ENCODE measurements at regions not wholly inside any gene's neighbourhood (a gene's known extent, or its start where the extent isn't known, plus 50 kb on each side); places are given as distances from the start of the nearest gene placed in this dataset.
"Not testable (repeated sequence)": the region's sequence is repeated elsewhere in the genome, so short reads cannot be mapped to it uniquely, and the experiment has no call there.

DNA sequence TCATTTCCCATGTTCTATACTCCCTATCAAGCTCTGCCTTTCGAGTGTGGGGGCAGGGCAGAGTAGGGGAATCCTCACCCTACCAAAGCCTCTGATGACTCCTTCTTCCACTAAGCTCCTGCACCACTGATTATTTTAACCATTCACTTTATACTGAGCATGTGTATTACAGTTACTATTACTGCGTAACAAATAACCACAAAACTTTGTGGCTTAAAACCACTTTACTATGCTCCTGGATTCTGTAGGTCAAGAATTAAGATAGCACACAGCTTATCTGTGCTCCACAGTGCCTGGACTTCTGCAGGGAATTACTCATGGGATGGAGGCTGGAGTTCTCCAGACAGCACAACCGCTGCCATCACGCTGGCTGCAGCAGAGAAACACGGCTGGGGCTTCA is 117.4 kb upstream of the DNAJC10 start:
- DNase-seq: no peak

DNA sequence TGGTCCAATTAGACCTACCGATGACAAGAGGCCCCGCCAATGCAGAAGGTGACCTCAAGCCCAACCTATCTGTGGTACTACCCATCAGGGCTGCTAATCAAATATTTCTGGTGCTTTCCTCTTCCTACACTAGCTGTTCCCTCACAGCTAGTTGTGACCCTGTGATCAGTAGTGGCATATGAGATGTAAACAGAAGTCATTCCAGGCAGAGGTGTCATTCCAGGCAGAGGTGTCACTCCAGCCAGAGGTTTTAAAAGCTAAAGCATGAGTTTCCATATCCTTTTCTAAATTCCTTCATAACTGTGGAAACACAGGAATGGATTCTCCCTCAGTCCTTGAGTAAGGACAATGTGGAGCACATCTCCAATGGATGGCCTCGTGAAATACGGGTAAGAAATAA is 110.9 kb upstream of the DNAJC10 start:
- no peak for DNase-seq

DNA sequence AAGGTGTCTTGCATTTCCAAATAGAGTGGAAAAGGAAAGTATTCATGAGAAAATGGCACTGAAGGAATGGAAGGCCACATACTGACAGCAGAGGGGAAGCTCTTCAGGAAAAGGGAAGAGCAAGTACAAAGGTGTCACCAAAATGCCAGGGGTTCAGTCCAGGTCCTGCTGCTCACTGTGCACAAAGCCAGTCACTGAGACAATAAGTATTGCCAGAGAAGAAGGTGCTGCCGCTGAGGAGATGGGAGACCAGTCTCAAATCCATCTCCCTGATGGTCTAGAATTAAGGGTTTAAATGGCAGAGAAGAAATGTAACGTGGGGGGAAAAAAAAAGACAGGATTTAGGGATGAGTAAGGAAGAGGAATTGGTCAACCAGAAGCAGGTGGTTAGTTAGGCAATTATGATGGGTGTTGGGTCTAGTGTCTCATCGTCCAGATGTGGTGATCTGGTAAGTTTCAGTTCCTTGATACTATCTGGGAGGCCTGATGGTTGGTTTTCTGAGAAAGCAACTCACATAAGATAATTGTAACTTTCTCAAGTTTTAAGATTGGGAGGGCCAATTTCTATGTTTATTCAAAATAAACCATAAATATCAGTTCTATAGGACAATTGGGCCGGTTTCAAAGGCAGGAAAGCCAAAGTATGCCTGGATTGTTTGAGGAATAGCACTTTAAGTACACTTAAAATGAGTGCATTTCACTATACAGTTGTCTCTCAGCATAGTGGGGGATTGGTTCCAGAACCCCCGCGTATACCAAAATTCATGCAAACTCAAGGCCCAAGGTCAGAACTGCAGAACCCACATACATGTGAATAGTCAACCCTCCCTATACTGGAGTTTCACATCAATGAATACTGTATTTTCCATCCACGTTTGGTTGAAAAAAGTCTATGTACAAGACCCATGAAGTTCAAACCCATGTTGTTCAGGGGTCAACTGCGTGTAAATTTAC is 109.1 kb upstream of the DNAJC10 start:
- no peak for DNase-seq

DNA sequence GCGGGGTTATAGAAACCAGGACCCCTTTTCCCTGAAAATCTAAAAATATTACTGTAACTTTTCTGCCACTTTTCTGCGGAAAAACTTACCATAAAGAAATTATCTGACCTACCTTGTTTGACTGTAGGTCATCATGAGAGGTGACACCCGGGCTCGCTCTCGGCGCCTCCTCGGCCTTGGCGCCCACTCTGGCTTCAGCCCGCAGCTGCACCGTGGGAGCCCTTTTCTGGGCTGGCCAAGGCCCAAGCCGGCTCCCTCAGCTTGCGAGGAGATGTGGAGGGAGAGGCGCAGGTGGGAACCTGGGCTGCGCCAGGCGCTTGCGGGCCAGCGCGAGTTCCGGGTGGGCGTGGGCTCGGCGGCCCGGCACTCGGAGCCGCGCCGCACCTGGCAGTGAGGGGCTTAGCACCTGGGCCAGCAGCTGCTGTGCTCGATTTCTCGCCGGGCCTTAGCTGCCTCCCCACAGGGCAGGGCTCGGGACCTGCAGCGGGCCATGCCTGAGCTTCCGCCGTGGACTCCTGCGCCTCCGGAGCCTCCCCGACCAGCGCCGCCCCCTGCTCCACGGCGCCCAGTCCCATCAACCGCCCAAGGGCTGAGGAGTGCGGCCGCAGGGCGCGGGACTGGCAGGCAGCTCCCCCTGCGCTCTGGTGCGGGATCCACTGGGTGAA is 107.7 kb upstream of the DNAJC10 start:
- no peak for DNase-seq

DNA sequence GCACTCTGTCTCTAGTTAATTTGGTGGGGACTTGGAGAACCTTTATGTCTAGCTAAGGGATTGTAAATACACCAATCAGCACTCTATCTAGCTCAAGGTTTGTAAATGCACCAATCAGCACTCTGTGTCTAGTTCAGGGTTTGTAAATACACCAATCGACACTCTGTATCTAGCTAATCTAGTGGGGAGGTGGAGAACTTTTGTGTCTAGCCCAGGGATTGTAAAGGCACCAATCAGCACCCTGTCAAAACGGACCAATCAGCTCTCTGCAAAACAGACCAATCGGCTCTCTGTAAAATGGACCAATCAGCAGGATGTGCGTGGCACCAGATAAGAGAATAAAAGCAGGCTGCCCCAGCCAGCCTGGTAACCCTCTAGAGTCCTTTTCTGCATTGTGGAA is 107.1 kb upstream of the DNAJC10 start:
- DNase-seq: not testable (repeated sequence)

DNA sequence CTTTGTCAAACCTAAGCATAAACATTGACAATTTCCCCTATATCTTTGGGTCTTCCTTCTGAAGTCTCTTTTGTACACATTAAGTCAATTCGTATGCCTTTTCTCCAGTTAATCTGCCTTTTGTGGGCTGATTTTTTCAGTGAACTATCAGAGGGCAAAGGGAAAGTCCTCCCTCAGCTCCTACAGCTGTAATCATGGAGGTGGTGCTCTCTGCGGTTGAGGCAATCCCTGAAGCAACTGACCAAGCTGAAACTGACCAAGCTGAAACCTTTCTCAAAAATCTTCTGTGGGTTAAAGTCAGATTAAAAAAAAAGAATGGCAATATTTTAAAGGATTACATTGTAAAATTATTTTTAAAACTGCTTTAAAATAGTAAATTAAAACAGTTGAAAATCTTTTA is 105.8 kb upstream of the DNAJC10 start:
- no peak for DNase-seq

DNA sequence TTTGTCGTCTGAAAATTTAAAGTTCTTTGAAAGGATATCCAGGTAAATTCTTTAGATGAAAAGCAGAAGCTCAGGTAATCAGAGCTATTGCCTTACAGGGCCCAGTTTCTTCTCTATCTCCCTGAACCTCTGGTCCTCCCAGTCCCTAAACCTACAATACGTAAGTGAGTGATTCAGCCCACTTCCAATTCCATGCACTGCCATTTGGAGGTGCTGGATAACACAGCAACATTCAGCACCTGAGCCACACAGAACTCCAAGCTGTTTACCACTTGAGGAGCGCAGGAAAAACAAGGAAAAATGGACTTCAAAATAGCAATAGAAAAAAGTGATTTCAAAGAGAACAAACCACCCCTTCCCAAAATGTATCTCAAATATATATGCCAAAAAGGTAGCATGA is 105.0 kb upstream of the DNAJC10 start:
- no peak for DNase-seq

DNA sequence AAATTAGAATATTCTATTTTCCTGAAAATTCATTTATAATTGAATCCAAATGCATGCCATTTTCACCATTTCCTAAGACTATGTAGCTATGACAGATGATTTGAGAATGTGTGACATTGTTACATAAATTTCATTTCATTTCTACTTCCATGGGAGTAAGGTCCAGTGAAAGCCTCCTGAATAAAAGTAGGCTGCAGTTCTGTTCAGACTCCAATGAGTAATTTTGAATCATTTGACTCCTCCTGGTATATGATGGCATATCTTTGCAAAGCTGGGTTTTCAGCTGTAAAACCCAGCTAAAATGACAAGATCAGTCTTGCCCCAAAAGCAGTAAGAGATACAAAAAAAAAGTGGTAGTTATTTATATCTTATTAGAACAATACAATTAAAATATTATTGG is 101.0 kb upstream of the DNAJC10 start:
- no peak for DNase-seq

DNA sequence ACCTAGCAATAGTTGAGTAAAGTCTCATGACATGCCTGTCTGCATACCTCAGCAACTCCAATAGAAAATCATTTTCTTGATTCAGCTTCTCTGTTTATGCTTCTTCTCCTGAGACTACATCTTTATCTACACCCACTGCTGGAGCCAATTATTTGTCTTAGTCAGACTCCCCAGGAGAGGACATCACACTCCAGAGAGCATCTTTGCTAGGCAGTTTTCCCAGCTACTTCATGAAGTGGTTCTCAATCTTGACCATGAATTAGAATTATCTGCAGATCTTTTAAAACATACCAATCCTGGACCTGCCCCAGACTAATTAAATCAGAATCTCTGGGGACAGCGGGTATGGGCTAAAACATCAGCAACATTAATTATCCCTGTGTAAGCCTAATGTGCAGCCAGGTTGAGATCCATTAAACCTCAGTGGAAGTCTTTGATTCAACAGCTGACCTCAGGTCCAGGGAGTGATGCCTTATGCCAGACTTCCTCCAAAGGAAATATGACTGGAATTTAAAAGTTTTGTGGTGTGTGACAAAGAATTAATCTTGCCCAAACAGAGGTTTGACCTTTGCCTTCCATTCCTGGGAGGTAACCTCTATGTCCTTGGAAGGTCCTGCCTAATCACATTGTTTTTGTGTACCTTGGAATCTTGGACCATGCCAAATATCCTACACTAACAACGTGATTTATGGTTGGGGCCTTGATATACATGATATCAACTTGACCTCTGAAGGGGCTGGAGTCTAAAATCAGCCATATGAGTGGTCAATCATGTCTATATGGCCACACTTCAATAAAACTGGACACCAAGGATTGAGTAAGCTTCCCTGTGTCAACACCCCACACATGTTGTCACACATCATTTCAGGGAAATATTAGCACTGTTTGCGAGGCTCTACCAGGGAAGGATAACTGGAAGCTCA is 99.3 kb upstream of the DNAJC10 start:
- no peak for DNase-seq

DNA sequence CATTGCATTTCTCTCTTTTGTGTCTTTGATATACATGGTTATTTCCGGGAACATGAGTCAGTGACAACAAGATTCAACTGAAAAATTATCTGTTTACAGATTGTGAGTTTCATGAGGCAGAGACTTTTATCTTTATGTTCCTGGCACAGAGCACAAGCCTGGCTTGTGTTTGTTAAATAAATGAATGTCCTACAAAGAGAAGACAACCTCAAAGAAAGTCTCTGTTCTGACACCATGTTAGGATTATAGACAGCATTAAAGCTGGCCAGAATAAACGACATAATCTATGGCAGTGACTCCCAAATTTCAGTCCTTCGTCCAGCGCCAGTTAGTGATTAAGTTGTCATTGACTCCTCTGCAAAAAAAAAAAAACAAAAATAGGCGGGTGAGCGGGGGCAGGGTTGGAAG is 97.4 kb upstream of the DNAJC10 start:
- DNase-seq: no peak

DNA sequence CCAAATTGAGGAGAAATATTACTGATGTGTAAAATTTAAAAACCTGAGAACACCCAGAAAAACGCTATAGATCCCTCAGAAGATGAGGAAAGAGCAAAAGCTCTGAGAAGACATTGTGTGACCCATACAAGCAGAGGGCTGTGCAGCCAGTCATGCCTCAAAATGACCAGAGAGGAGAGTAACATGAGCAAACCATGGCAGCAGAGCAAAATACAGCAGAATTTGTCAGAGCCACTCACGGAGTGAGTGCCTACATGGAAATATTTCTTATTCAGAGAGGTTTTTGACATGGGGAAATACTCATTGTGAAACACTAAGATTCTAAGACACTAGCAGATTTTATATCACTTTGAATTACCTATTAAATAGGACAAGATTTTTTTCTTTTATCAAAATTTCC is 96.8 kb upstream of the DNAJC10 start:
- DNase-seq: no peak

DNA sequence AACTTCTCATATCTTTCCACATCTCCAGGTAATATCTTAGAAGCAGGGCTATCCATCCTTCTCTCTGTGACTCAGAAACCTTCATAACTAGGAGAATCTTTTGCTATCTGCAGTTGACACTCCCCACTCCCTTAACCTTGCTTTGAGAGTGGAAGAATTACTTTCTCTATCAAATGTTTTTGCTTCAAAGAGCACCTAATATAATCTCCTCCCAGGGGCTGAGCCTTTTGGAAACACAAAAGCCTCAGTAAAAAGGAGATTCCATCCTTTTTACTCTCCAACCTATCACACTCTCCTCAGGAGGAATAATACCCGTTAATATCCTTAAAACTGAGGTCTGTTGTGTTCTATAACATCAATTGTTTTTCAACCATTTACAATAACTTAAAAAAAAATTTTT is 94.9 kb upstream of the DNAJC10 start:
- no peak for DNase-seq

DNA sequence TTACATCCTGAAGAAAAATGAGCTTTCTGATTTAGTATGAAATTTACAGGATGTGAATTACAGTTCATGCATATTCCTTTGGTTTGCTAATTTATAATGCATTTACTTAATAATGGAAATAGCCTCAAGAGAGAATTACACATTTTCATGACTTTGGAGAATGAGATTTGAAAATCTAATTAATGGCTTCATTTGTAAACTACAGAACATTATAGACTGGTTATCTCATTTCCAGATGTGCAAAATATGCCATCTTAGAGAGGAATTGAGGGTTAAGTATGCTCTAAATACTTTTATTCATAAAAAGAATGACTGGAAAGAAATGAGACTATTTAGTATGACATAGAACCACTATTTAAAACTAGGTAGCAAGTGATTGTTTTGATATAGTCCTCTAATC is 94.2 kb upstream of the DNAJC10 start:
- DNase-seq: no peak

DNA sequence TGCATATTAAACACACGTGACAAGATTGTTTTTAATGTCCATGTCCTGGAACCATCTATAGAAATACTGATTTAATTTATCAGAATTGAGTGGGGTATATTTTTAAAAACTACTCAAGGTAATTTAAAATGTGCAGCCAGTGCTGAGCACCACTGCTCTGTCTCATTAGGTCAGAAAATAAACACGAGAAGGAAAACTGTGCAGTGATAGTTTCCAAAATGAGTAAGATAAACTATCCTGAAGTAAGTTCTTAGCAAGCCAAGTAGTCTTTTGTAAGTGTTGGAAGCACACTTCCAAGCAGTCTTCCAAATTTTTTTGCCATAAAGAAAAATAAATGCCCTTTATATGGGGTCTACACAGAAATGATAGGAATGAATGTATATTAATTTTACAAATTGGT is 93.8 kb upstream of the DNAJC10 start:
- no peak for DNase-seq

DNA sequence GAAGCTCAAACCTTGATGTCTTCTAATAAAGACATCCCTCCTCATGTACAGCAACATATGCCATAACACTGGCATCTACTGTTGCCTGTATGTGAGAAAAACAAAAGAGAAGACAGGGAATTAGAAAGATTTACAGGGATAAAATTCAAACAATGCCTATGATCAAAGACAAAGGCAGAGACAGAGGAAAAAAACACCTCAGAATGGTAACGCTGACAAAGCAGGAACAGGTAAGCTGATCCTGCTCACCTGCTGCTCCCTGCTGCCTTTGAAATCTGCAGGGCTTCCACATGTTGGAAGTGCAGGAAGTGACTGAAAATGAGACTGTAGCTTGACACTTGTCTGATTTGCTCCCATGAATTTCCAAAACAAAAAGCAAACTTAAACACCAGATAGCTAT is 90.2 kb upstream of the DNAJC10 start:
- DNase-seq: no peak

DNA sequence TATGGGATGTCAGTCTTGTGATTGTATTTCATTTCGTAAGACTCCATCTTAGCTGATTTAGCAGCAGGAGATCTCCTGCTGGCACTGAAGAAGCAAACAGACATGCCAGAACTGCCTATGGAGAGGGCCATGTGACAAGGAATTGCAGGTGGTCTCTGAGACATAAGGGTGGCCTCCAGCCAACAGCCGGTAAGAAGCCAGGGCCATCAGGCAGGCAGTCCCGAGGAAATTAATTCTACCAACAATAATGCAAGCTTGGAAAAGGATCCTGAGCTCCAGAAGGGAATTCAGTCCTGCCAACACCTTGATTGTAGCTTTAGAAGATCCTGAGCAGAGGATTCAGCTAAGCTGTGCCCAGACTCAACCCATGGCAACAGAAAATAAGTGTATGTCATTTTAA is 87.1 kb upstream of the DNAJC10 start:
- no peak for DNase-seq

DNA sequence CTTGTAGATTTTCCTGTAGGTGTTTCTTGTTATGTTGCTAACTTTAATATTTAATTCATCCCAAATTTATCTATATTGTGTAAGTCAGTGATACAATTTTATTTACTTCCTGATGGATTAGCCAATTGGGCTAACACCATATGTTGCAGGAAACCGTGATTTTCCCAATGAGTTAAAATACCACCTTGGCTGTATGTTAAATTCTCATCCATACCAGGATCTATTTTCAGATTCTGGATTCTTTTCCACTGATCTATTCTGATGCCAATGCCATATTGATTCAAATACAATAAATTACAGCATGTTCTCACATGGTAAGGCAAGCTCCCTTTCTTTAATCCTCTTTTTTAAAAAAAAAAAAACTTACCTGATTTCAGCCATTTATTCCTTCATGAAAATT is 85.8 kb upstream of the DNAJC10 start:
- DNase-seq: no peak

DNA sequence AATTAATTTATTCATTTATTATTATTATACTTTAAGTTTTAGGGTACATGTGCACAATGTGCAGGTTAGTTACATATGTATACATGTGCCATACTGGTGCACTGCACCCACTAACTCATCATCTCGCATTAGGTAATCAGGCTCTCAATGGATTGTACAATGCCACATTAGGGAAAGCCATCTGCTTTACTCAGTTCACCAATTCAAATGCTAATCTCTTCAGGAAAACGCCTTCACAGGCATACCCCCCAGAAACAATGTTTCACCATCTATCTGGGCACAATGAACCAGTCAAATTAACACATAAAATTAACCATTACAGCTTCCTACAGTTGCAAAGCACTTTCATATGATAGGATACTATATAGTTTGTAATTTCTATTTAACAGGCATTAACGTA is 84.8 kb upstream of the DNAJC10 start:
- peak; percentile 54 for DNase-seq

DNA sequence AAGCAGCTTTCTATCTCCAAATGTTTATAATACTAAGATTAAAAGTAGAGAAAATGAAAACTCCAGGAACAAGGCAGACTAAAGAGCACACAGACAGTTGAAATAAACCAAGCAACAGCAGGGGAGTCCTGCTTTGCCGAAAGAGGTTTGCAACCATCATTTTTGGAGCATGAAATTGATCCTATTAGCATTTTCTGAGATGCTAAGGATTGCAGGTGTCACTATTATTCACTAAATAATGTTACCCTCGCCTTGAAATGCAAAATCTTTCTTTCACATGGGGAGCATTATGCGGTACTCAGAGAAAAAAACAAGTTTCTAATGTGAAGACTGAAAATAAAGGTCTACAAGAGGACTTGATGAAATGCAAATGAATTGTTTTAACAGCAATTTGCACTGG is 81.7 kb upstream of the DNAJC10 start:
- DNase-seq: no peak

DNA sequence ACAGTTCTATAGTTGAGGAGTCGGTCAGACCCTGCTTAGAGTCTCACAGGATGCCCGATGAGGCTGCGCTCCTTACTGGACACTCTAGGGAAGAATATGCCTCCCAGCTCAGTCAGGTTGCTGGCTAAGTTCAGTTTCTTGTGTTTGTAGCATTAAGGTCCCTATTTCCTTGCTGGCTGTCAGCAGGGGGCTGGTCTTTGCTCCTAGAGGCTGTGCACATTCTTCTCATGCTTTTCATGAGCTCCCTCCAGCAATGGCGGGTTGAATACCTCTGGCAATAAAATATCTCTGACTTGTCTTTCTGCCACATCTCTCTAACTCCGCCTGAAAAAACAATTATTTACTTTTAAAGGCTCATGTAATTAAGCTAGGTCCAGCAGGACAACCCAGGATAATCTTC is 79.4 kb upstream of the DNAJC10 start:
- DNase-seq: no peak

DNA sequence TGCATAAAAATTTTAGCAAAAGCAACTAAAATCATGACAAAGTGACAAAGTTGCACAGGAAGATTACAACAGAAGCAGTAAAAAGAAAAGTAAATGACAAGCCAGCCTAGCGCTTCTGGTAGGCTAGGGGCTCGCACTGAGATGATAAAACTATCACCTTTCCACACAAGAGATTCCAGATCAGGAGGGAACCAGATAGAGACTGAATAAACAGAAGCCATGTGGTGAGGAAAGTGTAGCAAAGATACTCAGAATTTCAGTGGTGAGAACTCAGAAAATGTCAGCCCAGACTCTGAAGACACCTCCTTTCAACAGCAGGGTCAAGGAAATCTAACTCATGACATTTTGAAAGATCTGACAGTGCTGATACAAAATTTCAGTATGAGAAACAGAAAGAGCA is 77.4 kb upstream of the DNAJC10 start:
- no peak for DNase-seq

DNA sequence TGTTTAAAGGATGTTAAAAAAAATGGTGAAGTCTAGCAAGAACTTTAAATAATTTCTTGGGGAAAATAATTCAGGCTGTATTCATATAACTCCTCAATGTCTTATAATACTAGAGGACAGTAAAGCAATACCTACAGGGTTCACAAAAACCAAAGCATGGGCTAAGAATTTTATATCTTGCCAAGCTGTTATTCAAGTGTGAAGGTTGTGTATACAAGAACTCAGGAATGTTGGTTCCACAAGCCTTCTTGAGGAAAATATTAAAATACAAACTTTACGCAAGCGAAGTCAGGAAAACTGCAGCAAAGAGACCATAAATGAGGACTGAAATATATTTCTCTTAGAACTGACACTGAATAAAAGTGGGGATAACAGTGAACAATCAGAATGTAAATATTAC is 76.1 kb upstream of the DNAJC10 start:
- no peak for DNase-seq

DNA sequence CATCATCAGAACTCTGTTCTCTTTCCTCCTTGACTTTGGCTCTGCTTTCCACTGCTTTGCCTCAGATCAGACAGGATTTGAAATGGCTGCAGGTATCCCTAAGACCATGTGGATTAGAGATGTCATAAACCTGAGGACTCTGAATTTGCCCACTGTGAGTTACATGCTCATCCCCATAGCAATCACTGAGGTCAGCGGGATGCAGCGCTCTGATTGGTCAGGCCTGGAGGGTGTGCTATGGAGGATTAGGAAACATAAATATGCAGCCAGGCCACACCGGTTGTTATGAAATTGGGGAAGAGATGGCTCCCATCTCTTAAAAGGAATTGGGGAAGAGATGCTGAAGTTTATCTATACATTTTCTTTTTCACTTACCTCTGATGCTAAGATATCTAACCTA is 73.7 kb upstream of the DNAJC10 start:
- peak; percentile 89 for DNase-seq
